K562 (cell line): ENCODE measurements at regions not wholly inside any gene's neighbourhood (a gene's known extent, or its start where the extent isn't known, plus 50 kb on each side); places are given as distances from the start of the nearest gene placed in this dataset.

ENCODE experiments used
- ATAC-seq: fragments of 200-7000 bp; cut with Tn5 transposase; 3 replicates; pipeline ENCODE4 v1.9.1; 2020; ENCODE audit warnings: moderate library complexity
- BruUV-seq: library from RNA; stranded (reverse); fragments of 400-500 nt; replicated peaks from 2 replicates; lab custom pipeline; 2021; lab: Mats Ljungman, UMichigan
- CTCF ChIA-PET: fragments of 300-600 bp; formaldehyde crosslinking; extraction: SDS; loops from one replicate; lab custom pipeline; 2021; ENCODE audit warnings: low intra/inter-chr PET ratio; lab: Yijun Ruan, JAX
- POLR2A ChIA-PET: fragments of 300-600, 350-650 bp; sonication (Branson Sonifier 250); formaldehyde crosslinking; extraction: SDS; loops from one replicate; lab custom pipeline; 2021; ENCODE audit warnings: antibody characterized with exemption, inconsistent platforms; lab: Yijun Ruan, JAX
- DNase-seq, 4 experiments: peaks; one replicate each; pipeline versions ENCODE4 v3.0.0 to v3.0.0-alpha.2; 2011 to 2018; ENCODE audit warnings: low spot score in 3 of 4, mixed read lengths in 3 of 4; ENCODE audit errors: extremely low read depth in 1 of 4
- FAIRE-seq: peaks from 2 replicates; lab custom pipeline; 2011; peaks lifted over from hg19 to GRCh38; lab: Jason Lieb, UNC
- H2AFZ ChIP-seq: 2 replicates; pipeline ENCODE4 v1.6.0; 2011; ENCODE audit warnings: low read depth, low read length, control low read depth, inconsistent platforms
- H3K27ac ChIP-seq: fragments of 200-600 bp; 3 replicates; pipeline ENCODE4 v1.8.0; 2011; ENCODE audit warnings: low read depth, mild to moderate bottlenecking, control low read depth, inconsistent platforms, low read length, moderate library complexity, mixed read lengths; ENCODE audit errors: extremely low read depth
- H3K27me3 ChIP-seq, 2 experiments: fragments of 300-600 bp in 1 of 2; 2 replicates in 1 of 2; 3 replicates in 1 of 2; pipeline versions ENCODE4 v1.6.0 to v1.8.0; 2011; ENCODE audit warnings: inconsistent platforms in 2 of 2, low read length in 2 of 2, mild to moderate bottlenecking in 1 of 2, mixed read lengths in 1 of 2, moderate library complexity in 1 of 2; ENCODE audit not compliant: control insufficient read depth in 2 of 2, insufficient read depth in 2 of 2
- H3K36me3 ChIP-seq: fragments of 300-600 bp; 3 replicates; pipeline ENCODE4 v1.8.0; 2011; ENCODE audit warnings: mild to moderate bottlenecking, low read length, inconsistent platforms; ENCODE audit not compliant: control insufficient read depth, insufficient read depth
- H3K4me1 ChIP-seq, 2 experiments: fragments of 200-600 bp in 1 of 2; replicated peaks in 1 of 2; 2 replicates in 1 of 2; 3 replicates in 1 of 2; pipeline versions ENCODE4 v1.5.1 to v1.8.0; 2011; ENCODE audit warnings: inconsistent platforms in 2 of 2, low read length in 2 of 2, mild to moderate bottlenecking in 1 of 2, mixed read lengths in 1 of 2, moderate library complexity in 1 of 2; ENCODE audit not compliant: control insufficient read depth in 2 of 2, insufficient read depth in 2 of 2
- H3K4me2 ChIP-seq: 2 replicates; pipeline ENCODE4 v1.6.1; 2011; ENCODE audit warnings: low read length, control low read depth, inconsistent platforms, mixed read lengths; ENCODE audit not compliant: insufficient read depth
- H3K4me3 ChIP-seq: fragments of 200-600 bp; sonication (generic), shearing (Covaris generic); 2 replicates; pipeline ENCODE4 v1.5.1; 2016; ENCODE audit warnings: control low read depth, inconsistent platforms
- H3K79me2 ChIP-seq: fragments of 200-600 bp; 3 replicates; pipeline ENCODE4 v1.8.0; 2011; ENCODE audit warnings: low read length, inconsistent platforms; ENCODE audit not compliant: control insufficient read depth, insufficient read depth
- H3K9ac ChIP-seq, 2 experiments: 2 replicates each; pipeline versions ENCODE4 v1.6.0 to v1.6.1; 2011; ENCODE audit warnings: low read depth in 2 of 2, low read length in 2 of 2, control low read depth in 1 of 2, inconsistent platforms in 1 of 2, mild to moderate bottlenecking in 1 of 2, mixed read lengths in 1 of 2; ENCODE audit not compliant: insufficient read depth in 1 of 2
- H3K9me1 ChIP-seq: one replicate; pipeline ENCODE4 v1.6.0; 2011; ENCODE audit warnings: inconsistent platforms, mild to moderate bottlenecking, low read length, moderate library complexity; ENCODE audit not compliant: control insufficient read depth, insufficient read depth
- H3K9me3 ChIP-seq: replicated peaks from 2 replicates; pipeline ENCODE4 v1.5.1; 2011; ENCODE audit warnings: low read depth, low read length, inconsistent platforms; ENCODE audit not compliant: control insufficient read depth, insufficient read depth
- H4K20me1 ChIP-seq: replicated peaks from 2 replicates; pipeline ENCODE4 v1.6.1; 2011; ENCODE audit warnings: low read length, inconsistent platforms, mixed read lengths; ENCODE audit not compliant: control insufficient read depth, insufficient read depth
- ARHGAP35 ChIP-seq: fragments of 450-650 bp; IDR thresholded peaks from 2 replicates; pipeline ENCODE4 v1.6.1; 2018; ENCODE audit not compliant: partially characterized antibody
- KLF1 ChIP-seq: fragments of 450-650 bp; IDR thresholded peaks from 2 replicates; pipeline ENCODE4 v1.6.1; 2016; ENCODE audit warnings: missing genetic modification characterization, missing compliant biosample characterization
- MLLT1 ChIP-seq, 2 experiments: fragments of 450-650 bp; IDR thresholded peaks; 2 replicates each; pipeline ENCODE4 v1.6.1; 2016
- SIX5 ChIP-seq, 2 experiments: IDR thresholded peaks; 2 replicates each; pipeline ENCODE4 v1.6.1; 2011; ENCODE audit warnings: low read length in 2 of 2, borderline replicate concordance in 1 of 2, low read depth in 1 of 2, mild to moderate bottlenecking in 1 of 2, moderate library complexity in 1 of 2; ENCODE audit not compliant: insufficient read depth in 1 of 2
- TOE1 ChIP-seq, 2 experiments: fragments of 450-650 bp in 1 of 2; sonication (generic) in 1 of 2; formaldehyde crosslinking in 1 of 2; IDR thresholded peaks; 2 replicates each; pipeline versions ENCODE4 v1.7.1 to v1.8.0; 2016 to 2022; ENCODE audit warnings: borderline replicate concordance in 2 of 2, mild to moderate bottlenecking in 2 of 2, antibody characterized with exemption in 1 of 2, inconsistent platforms in 1 of 2, low read depth in 1 of 2, missing genetic modification reagents in 1 of 2, moderate library complexity in 1 of 2
- XRCC3 ChIP-seq: fragments of 450-650 bp; IDR thresholded peaks from 2 replicates; pipeline ENCODE4 v1.6.1; 2017; ENCODE audit warnings: mild to moderate bottlenecking, moderate library complexity
- ZHX1 ChIP-seq: fragments of 150-350 bp; conservative IDR thresholded peaks from 2 replicates; pipeline ENCODE4 v1.6.1; 2014; ENCODE audit warnings: low read length
- ZNF124 ChIP-seq: sonication (generic); formaldehyde crosslinking; IDR thresholded peaks from 2 replicates; pipeline ENCODE4 v1.8.1; 2022; ENCODE audit warnings: missing genetic modification reagents
- ZNF282 ChIP-seq: sonication (generic); formaldehyde crosslinking; IDR thresholded peaks from 2 replicates; pipeline ENCODE4 v1.8.1; 2023; ENCODE audit warnings: missing genetic modification reagents
- WGBS: fragments of 100-300 bp; shearing (Covaris generic); methylation state at CpG from one replicate; pipeline ENCODE4 v1.1.6; 2016; ENCODE audit warnings: low coverage, mixed read lengths; ENCODE audit not compliant: insufficient coverage; ENCODE audit errors: missing lambda C conversion rate; 5-methylcytosine and 5-hydroxymethylcytosine counted together
- in situ Hi-C: fragments of 300-500 bp; cut with MboI; formaldehyde crosslinking; loops from 4 replicates; pipeline ENCODE4 v1.15.0; 2018; ENCODE audit warnings: inconsistent platforms, mixed read lengths
- intact Hi-C: fragments of 100-400 bp; cut with micrococcal nuclease; formaldehyde crosslinking; loops from 2 replicates; pipeline ENCODE4 v1.14.2; 2022
- TF ChIP-seq, protein P1 (sequence below): sonication (generic); formaldehyde crosslinking; IDR thresholded peaks from 2 replicates; pipeline ENCODE4 v1.9.0; 2022; ENCODE audit warnings: mild to moderate bottlenecking, missing genetic modification reagents
- TF ChIP-seq, protein P2 (sequence below): sonication (generic); formaldehyde crosslinking; IDR thresholded peaks from 2 replicates; pipeline ENCODE4 v1.8.1; 2023; ENCODE audit warnings: mild to moderate bottlenecking, missing genetic modification reagents

DNA sequence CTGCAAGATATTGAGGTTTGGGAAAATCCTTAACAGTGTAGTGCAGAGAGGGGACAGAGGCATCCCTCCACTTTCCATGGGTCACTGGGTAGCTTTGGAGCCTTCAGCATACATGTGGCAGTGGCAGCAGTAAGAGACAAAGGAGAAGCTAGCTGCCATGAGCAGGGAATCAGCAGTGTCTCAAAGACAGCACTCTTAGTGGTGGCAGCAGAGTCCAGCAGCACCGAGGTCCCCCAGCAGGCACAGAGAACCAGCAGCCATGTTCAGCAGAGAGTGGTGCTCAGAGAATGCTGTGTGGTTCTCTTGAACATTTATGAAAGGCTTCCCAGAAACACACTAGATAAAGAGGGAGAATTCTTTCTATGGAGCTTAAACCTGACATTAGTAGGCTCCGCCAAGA is 308.5 kb downstream of the CENPC start (continued):
- TF ChIP-seq TOE1 (IDR thresholded peaks at IDR 0.05; ENCODE audit: borderline replicate concordance) (no peak), TOE1 (CRISPR knock-in tag; IDR thresholded peaks at IDR 0.05; ENCODE audit: borderline replicate concordance, low read depth) (no peak), XRCC3 (no peak), ZNF282 (CRISPR knock-in tag) (no peak), MLLT1 (IDR thresholded peaks at IDR 0.05) (no peak), ZNF124 (CRISPR knock-in tag) (no peak), ARHGAP35 (no peak), ZHX1 (no peak)

DNA sequence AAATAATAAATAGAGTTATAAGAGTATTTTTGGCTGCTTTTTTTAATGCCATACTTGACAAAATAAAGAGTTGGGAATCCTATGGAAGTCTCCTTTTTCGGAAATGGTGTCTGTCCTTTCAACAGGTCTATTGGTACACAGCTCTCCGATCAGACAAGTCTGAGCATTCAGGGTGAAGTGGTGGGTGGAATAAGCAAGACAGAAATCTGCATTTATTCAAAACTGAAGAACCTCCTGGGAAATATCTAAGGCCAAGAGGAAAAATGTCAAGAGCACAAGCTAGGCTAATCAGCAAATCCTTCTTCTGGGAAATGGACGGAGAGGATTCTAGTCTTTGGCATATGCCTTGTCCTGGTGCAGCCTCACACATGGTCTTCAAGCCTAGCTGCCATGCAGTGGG is 309.0 kb downstream of the CENPC start:
- Histone ChIP-seq H3K4me3 (no peak overlapping the region), H3K9me1 (no peaks in the 10 kb centered on the region), H3K9ac (no peak overlapping the region), H3K79me2 (no peaks in the 10 kb centered on the region), H3K4me1 (no peaks in the 10 kb centered on the region)
- ATAC-seq, result no peak
- 0% methylated on average over 3 of the region's 3 CpGs for WGBS
- POLR2A ChIA-PET, result no interaction called here
- in situ Hi-C loops, result no loop called here
- TF ChIP-seq, protein P1, sequence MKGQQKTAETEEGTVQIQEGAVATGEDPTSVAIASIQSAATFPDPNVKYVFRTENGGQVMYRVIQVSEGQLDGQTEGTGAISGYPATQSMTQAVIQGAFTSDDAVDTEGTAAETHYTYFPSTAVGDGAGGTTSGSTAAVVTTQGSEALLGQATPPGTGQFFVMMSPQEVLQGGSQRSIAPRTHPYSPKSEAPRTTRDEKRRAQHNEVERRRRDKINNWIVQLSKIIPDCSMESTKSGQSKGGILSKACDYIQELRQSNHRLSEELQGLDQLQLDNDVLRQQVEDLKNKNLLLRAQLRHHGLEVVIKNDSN (CRISPR knock-in tag), result no peak
- TF ChIP-seq, protein P2, sequence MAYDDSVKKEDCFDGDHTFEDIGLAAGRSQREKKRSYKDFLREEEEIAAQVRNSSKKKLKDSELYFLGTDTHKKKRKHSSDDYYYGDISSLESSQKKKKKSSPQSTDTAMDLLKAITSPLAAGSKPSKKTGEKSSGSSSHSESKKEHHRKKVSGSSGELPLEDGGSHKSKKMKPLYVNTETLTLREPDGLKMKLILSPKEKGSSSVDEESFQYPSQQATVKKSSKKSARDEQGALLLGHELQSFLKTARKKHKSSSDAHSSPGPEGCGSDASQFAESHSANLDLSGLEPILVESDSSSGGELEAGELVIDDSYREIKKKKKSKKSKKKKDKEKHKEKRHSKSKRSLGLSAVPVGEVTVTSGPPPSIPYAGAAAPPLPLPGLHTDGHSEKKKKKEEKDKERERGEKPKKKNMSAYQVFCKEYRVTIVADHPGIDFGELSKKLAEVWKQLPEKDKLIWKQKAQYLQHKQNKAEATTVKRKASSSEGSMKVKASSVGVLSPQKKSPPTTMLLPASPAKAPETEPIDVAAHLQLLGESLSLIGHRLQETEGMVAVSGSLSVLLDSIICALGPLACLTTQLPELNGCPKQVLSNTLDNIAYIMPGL (CRISPR knock-in tag), result no peak
- TF ChIP-seq KLF1 (tag) (no peak), SIX5 (IDR thresholded peaks at IDR 0.05; ENCODE audit: borderline replicate concordance in 1 of 2, insufficient read depth in 1 of 2, low read depth in 1 of 2, low read length in 2 of 2) (no peak)
- TF ChIP-seq, all 486 proteins: peak for 0
- FAIRE-seq (no peak), DNase-seq (no peak)
- BruUV-seq, result no TSS peak
- intact Hi-C loops, result no loop called here
- no peaks in the 10 kb centered on the region for H4K20me1 ChIP-seq
- no peak overlapping the region for H3K4me2 ChIP-seq
- H3K9me3 ChIP-seq, result no peaks in the 10 kb centered on the region
- no peak overlapping the region for H3K27ac ChIP-seq
- CTCF ChIA-PET, result no interaction called here
- H3K27me3 ChIP-seq, result no peaks in the 10 kb centered on the region
- no peak overlapping the region for H2AFZ ChIP-seq
- no peaks in the 10 kb centered on the region for H3K36me3 ChIP-seq
